ENCODE measurements at regions not wholly inside any gene's neighbourhood (a gene's known extent, or its start where the extent isn't known, plus 50 kb on each side); places are given as distances from the start of the nearest gene placed in this dataset.
A peak's percentile ranks its signal among the peaks of the same experiment; 100 is the strongest.
"Not testable (repeated sequence)": the region's sequence is repeated elsewhere in the genome, so short reads cannot be mapped to it uniquely, and the experiment has no call there.

GRCh38 chr1:185647597-185648267 is 86.5 kb upstream of the HMCN1 start:
- intact Hi-C loops (cut with DNase I); DNase-seq; ATAC-seq: not testable (repeated sequence)

- ATAC-seq (peak; percentile 91 to 96), DNase-seq (peak; percentile 41)
- intact Hi-C loops (cut with DNase I) = no loop called here
Measured at GRCh38 chr1:185646202-185646683, 87.9 kb upstream of the HMCN1 start.

GRCh38 chr1:185645686-185646085 is 88.5 kb upstream of the HMCN1 start:
- intact Hi-C loops (cut with DNase I) = no loop called here
- DNase-seq (no peak), ATAC-seq (no peak)

GRCh38 chr1:185645162-185645640 is 89.0 kb upstream of the HMCN1 start:
- no peak for ATAC-seq
- DNase-seq = no peak

GRCh38 chr1:185644531-185644930 is 89.7 kb upstream of the HMCN1 start:
- DNase-seq (no peak), ATAC-seq (no peak)
- intact Hi-C loops (cut with DNase I) = no loop called here

More at GRCh38 chr1:185645162-185645640, 89.0 kb upstream of the HMCN1 start:
- intact Hi-C loops (cut with DNase I) = no loop called here

- ATAC-seq (no peak), DNase-seq (no peak)
- intact Hi-C loops (cut with DNase I) = no loop called here
Measured at GRCh38 chr1:185636848-185637247, 97.3 kb upstream of the HMCN1 start.

GRCh38 chr1:185634704-185635103 is 99.5 kb upstream of the HMCN1 start:
- DNase-seq (no peak), ATAC-seq (no peak)
- intact Hi-C loops (cut with DNase I) = no loop called here

- no peak for ATAC-seq
- intact Hi-C loops (cut with DNase I) = no loop called here
- no peak for DNase-seq
Measured at GRCh38 chr1:185632659-185633423, 101.3 kb upstream of the HMCN1 start.

GRCh38 chr1:185631843-185632242 is 102.3 kb upstream of the HMCN1 start:
- intact Hi-C loops (cut with DNase I) = no loop called here
- no peak for DNase-seq
- no peak for ATAC-seq

- intact Hi-C loops (cut with DNase I) = no loop called here
- DNase-seq (no peak), ATAC-seq (no peak)
Measured at GRCh38 chr1:185627761-185628501, 106.3 kb upstream of the HMCN1 start.

GRCh38 chr1:185627171-185627570 is 107.0 kb upstream of the HMCN1 start:
- no peak for DNase-seq
- intact Hi-C loops (cut with DNase I) = no loop called here
- ATAC-seq = no peak

- DNase-seq = no peak
- intact Hi-C loops (cut with DNase I) = no loop called here
- no peak for ATAC-seq
Measured at GRCh38 chr1:185626344-185626743, 107.8 kb upstream of the HMCN1 start.

- ATAC-seq (no peak), DNase-seq (no peak)
- intact Hi-C loops (cut with DNase I) = no loop called here
Measured at GRCh38 chr1:185610954-185611353, 123.2 kb upstream of the HMCN1 start.

GRCh38 chr1:185608177-185608576 is 126.0 kb upstream of the HMCN1 start:
- ATAC-seq = no peak

GRCh38 chr1:185603158-185603557 is 131.0 kb upstream of the HMCN1 start:
- no peak for ATAC-seq
- no peak for DNase-seq
- intact Hi-C loops (cut with DNase I) = no loop called here

More at GRCh38 chr1:185608177-185608576, 126.0 kb upstream of the HMCN1 start:
- DNase-seq = no peak
- intact Hi-C loops (cut with DNase I) = no loop called here

- ATAC-seq (no peak), DNase-seq (no peak)
- intact Hi-C loops (cut with DNase I) = no loop called here
Measured at GRCh38 chr1:185601189-185601588, 133.0 kb upstream of the HMCN1 start.

- ATAC-seq = no peak
- intact Hi-C loops (cut with DNase I) = no loop called here
- no peak for DNase-seq
Measured at GRCh38 chr1:185600641-185601040, 133.6 kb upstream of the HMCN1 start.

GRCh38 chr1:185598332-185598731 is 135.9 kb upstream of the HMCN1 start:
- intact Hi-C loops (cut with DNase I) = loop anchor here in 1 of 2 donors (10.0 kb wide), 1 partner anchor 284 kb away; the partner anchor contains the start of gene IVNS1ABP
- no peak for ATAC-seq
- DNase-seq = no peak

GRCh38 chr1:185595835-185596667 is 138.1 kb upstream of the HMCN1 start:
- ATAC-seq = peak in 1 of 2 donors; percentile 46

More at GRCh38 chr1:185595835-185596667, 138.1 kb upstream of the HMCN1 start:
- intact Hi-C loops (cut with DNase I) = loop anchor here in 1 of 2 donors (10.0 kb wide), 1 partner anchor 281 kb away; the partner anchor contains the start of gene IVNS1ABP
- DNase-seq = no peak

All from left cardiac atrium (tissue), 4 donors.